HAP-1 (cell line): ENCODE measurements at regions not wholly inside any gene's neighbourhood (a gene's known extent, or its start where the extent isn't known, plus 50 kb on each side); places are given as distances from the start of the nearest gene placed in this dataset.

Experiments used
- DNase-seq, 2 experiments: peaks; one replicate each; pipeline ENCODE4 v3.0.0-alpha.2; 2016 to 2020; ENCODE audit warnings: low spot score in 2 of 2
- H3K27me3 ChIP-seq: fragments of 250-450 bp; sonication (Bioruptor Pico); 2 replicates; pipeline ENCODE4 v1.5.1; 2020; ENCODE audit warnings: low read depth, mild to moderate bottlenecking, moderate library complexity
- H3K36me3 ChIP-seq: fragments of 250-450 bp; sonication (Bioruptor Pico); replicated peaks from 2 replicates; pipeline ENCODE4 v1.5.1; 2020; ENCODE audit warnings: mild to moderate bottlenecking
- H3K4me1 ChIP-seq: fragments of 250-450 bp; sonication (Bioruptor Pico); 2 replicates; pipeline ENCODE4 v1.5.1; 2020; ENCODE audit warnings: mild to moderate bottlenecking
- H3K4me3 ChIP-seq: fragments of 250-450 bp; sonication (Bioruptor Pico); 2 replicates; pipeline ENCODE4 v1.5.1; 2020; ENCODE audit warnings: mild to moderate bottlenecking, moderate library complexity
- H3K9me3 ChIP-seq: fragments of 250-450 bp; sonication (Bioruptor Pico); 2 replicates; pipeline ENCODE4 v1.5.1; 2020; ENCODE audit warnings: mild to moderate bottlenecking, moderate library complexity
- in situ Hi-C: fragments of 300-500 bp; cut with MboI; formaldehyde crosslinking; loops from 3 replicates; pipeline ENCODE4 v1.14.3; 2020; ENCODE audit warnings: low sequenced_read_pairs, inconsistent platforms, mixed read lengths

DNA sequence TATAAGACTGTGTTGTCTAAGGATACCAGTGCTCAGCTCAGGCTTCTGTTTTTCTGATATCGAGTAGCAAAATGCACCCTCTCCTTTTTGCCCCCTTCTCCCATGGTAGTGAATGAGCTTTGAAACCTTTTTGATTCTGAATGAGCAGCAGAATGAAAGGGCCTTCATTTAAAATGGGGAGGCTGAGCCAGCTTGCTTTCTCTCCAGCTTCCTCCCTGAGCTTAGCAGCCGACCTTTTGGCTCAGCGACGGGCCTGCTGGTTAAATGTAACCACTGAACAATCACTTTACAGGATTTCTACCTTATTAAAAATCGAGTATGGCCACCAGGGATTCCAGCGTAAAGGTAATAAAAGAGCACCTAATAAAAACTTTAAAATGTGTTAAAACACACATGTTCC, 133.7 kb upstream of the SPACA1 start:
- H3K4me3 ChIP-seq, result no peak overlapping the region

DNA sequence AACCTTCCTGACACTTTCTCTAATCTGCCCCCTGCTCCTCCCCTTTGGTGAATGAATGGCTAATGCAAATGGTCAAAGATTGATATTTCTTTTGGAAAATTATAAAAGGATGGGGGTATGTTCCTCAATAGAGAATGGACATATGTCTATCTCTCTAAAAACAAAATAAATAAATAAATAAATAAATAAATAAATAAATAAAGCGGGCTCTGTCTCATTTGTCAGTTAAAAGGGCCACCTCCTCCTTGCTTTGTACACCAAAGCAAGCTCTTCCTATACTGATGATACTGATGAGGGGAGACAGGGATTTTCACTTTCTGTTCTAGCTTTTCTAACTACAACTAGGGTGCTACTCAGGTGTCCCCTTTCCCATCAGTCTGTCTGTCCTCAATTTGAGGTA, 135.5 kb upstream of the SPACA1 start:
- Histone ChIP-seq H3K27me3 (no peaks in the 10 kb centered on the region), H3K4me3 (no peak overlapping the region), H3K4me1 (no peaks in the 10 kb centered on the region; the same call in 1 of the 2 replicates), H3K9me3 (no peaks in the 10 kb centered on the region), H3K36me3 (no peaks in the 10 kb centered on the region)
- in situ Hi-C loops, result no loop called here
- DNase-seq, result no peak

More for the DNA sequence above, 133.7 kb upstream of the SPACA1 start:
- DNase-seq, result no peak
- in situ Hi-C loops, result no loop called here
- H3K27me3 ChIP-seq, result no peaks in the 10 kb centered on the region
- no peaks in the 10 kb centered on the region for H3K9me3 ChIP-seq
- no peaks in the 10 kb centered on the region for H3K36me3 ChIP-seq
- peaks cover 9% of the 10 kb centered on the region for H3K4me1 ChIP-seq

DNA sequence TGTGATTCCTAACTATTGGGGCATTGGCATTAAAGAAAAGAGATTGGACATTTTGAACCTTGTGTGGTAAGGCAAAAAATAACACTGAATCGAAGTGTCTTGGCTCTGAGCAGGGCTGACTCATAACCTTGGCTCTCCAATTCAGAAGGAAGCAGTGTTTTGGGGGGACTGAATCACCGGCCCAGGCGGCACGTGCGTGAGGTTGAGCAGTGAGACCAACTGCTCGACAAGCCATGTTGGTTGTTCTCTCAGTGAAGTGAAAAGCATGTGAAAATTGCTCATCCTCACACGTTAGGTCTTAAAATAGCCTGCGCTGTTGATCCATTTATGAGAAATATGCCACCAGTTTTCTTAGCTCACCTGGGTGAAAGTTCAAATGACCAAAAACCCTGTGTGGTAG, 137.8 kb upstream of the SPACA1 start:
- DNase-seq, result no peak
- in situ Hi-C loops, result no loop called here

DNA sequence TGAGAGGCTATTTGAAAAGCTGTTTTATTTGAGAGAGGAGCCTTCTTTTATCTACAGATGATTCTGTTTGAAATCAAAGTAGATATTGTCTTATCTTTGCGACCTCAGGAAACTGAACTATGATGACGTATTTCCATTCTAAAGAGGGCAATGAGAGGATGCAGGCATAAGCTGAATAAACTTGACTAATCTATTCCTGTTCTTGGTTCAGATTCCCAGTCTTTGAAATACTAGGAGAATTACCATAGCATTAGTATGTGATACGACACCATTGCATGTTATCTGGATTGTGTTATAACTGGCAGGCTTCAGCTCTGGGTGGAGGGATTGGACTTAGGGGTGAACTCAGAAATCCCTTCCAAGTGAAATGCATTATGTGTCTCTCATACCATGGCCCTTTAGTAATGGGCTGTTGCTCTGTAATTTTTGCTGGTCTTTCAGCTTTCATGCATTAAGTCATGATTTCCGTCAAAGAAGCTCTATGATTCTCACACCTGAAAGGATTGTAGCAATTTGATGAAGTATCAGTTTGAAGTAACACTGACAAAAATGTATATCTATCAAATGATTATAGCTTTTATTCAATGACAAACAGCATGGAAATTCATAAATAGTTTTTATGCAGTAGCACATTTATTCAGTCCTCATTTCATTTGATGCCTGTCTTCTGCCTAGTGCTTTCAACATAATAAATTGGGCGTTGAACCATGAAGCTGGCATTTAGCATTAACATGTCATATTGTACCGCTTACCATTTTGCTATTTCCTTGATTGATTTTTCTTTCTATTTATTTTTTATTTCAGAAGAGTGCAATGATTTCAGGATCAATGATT, 138.4 kb upstream of the SPACA1 start:
- H3K9me3 ChIP-seq, result no peaks in the 10 kb centered on the region
- peaks cover 18% of the 10 kb centered on the region for H3K4me1 ChIP-seq
- in situ Hi-C loops, result no loop called here
- no peak for DNase-seq
- no peaks in the 10 kb centered on the region for H3K36me3 ChIP-seq
- no peaks in the 10 kb centered on the region for H3K27me3 ChIP-seq
- H3K4me3 ChIP-seq, result no peak overlapping the region

More for the DNA sequence above, 137.8 kb upstream of the SPACA1 start:
- H3K4me3 ChIP-seq, result no peak overlapping the region
- peaks cover 13% of the 10 kb centered on the region for H3K4me1 ChIP-seq
- no peaks in the 10 kb centered on the region for H3K9me3 ChIP-seq
- H3K27me3 ChIP-seq, result no peaks in the 10 kb centered on the region
- H3K36me3 ChIP-seq, result no peaks in the 10 kb centered on the region

DNA sequence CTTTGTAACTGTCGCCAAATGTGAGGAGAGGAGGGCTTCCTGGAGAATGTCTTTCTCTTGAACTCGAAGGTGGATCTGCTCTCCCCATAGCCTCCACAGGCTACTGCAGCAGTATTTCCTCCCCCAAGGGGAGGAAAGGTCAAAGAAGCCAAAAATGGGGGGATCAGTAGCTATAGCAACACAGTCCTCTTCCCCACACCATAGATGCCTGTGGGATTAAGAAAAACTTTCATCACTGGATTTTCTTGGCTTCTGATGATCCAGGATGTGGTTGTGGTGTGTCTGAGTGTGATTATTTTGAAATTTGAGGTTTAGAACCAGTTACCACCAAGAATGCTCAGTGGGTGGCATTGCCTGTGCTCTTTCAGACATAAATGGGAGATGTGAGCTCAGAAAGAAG, 140.1 kb upstream of the SPACA1 start:
- Histone ChIP-seq H3K36me3 (no peaks in the 10 kb centered on the region), H3K4me1 (peaks cover 24% of the 10 kb centered on the region), H3K4me3 (no peak overlapping the region), H3K9me3 (no peaks in the 10 kb centered on the region), H3K27me3 (no peaks in the 10 kb centered on the region)
- DNase-seq, result no peak
- in situ Hi-C loops, result no loop called here

DNA sequence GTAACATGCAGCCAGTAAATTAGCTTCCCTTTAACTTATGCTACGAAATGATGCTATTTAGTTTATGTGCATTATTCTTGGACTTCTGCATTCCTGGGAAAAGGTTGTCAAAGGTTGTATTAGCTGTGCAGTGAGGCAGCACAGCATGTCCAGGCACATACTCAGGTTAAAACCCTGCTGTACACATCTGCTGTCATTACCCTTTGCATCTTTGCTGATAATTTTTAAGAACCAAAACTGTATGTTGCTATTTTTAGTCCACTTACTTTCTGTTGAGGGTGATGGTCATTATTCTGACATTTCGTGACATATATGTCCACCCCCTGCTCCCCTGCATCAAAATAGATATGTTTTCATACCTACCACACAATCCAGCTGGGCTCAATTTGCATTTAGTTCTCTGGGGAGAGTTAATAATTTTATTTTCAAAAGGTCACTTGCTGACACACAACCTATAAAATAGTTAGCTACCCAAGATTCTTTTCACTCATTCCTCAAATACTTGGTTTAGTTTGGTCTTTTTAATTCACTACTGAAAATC, 142.5 kb upstream of the SPACA1 start:
- Histone ChIP-seq H3K4me3 (no peak overlapping the region), H3K9me3 (no peaks in the 10 kb centered on the region), H3K36me3 (no peaks in the 10 kb centered on the region), H3K27me3 (no peaks in the 10 kb centered on the region), H3K4me1 (peaks cover 24% of the 10 kb centered on the region)
- in situ Hi-C loops, result no loop called here
- DNase-seq, result no peak

DNA sequence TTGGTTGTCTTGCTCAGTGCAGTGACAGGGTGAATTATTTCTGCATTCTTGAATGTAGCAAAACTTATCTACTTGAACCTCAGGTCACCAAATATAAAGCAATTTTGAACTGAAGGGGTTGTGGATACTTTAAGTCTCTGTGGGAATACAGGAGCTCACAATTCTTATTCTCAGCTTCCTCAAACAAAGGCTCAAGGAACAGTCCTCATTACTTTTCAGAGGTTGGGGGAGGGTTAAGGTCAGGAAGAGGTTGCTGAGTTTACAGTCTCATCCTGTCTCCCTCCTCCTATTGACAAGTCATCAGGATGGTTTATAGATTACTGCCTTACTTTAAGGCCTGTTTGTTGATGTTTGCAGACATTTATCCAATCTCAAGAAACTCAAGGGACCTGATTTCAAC, 143.6 kb upstream of the SPACA1 start:
- no peaks in the 10 kb centered on the region for H3K27me3 ChIP-seq
- H3K4me1 ChIP-seq, result peaks cover 24% of the 10 kb centered on the region
- DNase-seq, result peak in 1 of 2 experiments; percentile 45
- H3K9me3 ChIP-seq, result no peaks in the 10 kb centered on the region
- H3K36me3 ChIP-seq, result no peaks in the 10 kb centered on the region
- in situ Hi-C loops, result no loop called here
- H3K4me3 ChIP-seq, result no peak overlapping the region

DNA sequence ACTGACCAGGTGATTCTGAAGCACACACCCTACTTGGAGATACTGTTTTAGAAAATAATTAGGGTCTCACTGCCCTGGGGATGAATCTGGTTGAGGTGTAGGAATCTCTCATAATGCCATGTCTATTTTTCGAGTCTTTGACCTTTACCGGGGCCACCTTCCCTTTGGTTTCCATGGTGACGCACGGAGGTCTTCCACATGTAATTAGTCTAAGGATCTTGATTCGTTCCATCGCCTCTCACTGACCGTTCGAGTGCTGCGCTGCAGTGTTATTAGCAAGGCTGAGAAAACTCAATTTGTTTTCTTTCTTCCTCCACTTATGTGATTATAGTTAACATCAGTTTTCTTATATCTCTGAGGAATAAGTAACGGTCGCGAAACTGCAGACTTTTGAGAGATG, 144.3 kb upstream of the SPACA1 start:
- no peak overlapping the region for H3K4me3 ChIP-seq
- in situ Hi-C loops, result no loop called here
- H3K27me3 ChIP-seq, result no peaks in the 10 kb centered on the region
- DNase-seq, result peak in 1 of 2 experiments; percentile 22
- no peaks in the 10 kb centered on the region for H3K9me3 ChIP-seq
- H3K36me3 ChIP-seq, result no peaks in the 10 kb centered on the region
- H3K4me1 ChIP-seq, result peaks cover 24% of the 10 kb centered on the region

DNA sequence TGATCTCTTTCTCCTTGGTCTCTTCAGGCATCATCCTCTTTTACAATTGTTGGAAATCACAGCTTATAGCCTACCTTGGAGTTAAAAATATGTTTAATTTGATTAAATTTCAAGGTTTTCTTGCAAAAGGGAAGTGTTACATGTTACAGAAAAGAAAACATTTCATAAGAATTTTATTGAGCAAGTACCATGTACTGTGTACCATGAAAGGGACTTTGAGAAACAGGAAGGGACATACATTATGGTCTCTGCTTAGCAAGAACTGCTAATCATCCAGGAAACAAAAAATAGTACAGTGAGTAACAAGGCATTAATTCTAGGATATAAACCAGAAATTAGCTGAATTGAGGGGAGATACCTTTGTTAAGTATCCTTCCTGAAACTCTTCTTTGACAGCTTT, 145.3 kb upstream of the SPACA1 start:
- Histone ChIP-seq H3K27me3 (no peaks in the 10 kb centered on the region), H3K9me3 (no peaks in the 10 kb centered on the region), H3K4me3 (no peak overlapping the region), H3K4me1 (peaks cover 24% of the 10 kb centered on the region), H3K36me3 (no peaks in the 10 kb centered on the region)
- no peak for DNase-seq
- in situ Hi-C loops, result no loop called here

DNA sequence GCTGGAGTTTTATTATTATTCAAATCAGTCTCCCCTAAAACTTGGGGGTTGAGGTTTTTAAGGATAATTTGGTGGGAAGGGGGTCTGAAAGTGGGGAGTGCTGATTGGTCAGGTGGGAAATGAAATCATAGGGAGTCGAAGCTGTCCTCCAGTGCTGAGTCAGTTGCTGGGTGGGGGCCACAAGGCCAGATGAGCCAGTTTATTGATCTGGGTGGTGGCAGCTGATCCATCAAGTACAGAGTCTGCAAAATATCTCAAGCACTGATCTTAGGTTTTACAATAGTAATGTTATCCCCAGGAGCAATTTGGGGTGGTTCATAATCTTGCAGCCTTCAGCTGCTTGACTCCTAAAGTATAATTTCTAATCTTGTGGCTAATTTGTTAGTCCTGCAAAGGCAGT, 146.0 kb upstream of the SPACA1 start:
- Histone ChIP-seq H3K36me3 (no peaks in the 10 kb centered on the region), H3K9me3 (no peaks in the 10 kb centered on the region), H3K4me3 (no peak overlapping the region), H3K27me3 (no peaks in the 10 kb centered on the region), H3K4me1 (peaks cover 24% of the 10 kb centered on the region)
- in situ Hi-C loops, result no loop called here
- no peak for DNase-seq

DNA sequence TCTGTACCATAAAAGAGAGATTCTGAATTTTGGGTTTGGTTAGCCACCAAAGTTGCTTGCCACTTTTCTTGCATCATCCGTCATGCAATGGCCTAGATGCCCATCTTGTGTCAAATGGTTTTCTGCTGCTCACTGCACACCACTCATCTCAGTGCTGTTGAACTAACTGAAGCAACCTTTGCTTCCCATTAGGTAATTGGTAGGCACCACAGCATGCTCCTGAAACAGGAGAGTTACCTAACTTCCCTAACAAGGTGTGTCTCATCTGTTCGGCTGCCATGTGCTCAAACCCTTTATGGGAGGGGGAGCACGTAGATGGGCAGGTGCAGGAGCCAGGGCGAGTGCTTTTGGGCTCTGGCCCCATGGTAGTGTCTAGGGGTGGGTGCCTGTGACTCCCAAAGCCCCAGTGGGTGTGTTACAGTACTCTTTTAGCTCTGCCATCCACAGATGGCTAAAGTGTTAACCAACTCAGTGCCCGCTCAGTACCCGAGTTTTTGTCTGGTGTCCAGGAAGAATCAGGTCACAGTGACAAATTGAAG, 147.4 kb upstream of the SPACA1 start:
- Histone ChIP-seq H3K36me3 (no peaks in the 10 kb centered on the region), H3K4me1 (peaks cover 15% of the 10 kb centered on the region), H3K27me3 (no peaks in the 10 kb centered on the region), H3K4me3 (no peak overlapping the region), H3K9me3 (no peaks in the 10 kb centered on the region)
- in situ Hi-C loops, result no loop called here
- DNase-seq, result no peak

DNA sequence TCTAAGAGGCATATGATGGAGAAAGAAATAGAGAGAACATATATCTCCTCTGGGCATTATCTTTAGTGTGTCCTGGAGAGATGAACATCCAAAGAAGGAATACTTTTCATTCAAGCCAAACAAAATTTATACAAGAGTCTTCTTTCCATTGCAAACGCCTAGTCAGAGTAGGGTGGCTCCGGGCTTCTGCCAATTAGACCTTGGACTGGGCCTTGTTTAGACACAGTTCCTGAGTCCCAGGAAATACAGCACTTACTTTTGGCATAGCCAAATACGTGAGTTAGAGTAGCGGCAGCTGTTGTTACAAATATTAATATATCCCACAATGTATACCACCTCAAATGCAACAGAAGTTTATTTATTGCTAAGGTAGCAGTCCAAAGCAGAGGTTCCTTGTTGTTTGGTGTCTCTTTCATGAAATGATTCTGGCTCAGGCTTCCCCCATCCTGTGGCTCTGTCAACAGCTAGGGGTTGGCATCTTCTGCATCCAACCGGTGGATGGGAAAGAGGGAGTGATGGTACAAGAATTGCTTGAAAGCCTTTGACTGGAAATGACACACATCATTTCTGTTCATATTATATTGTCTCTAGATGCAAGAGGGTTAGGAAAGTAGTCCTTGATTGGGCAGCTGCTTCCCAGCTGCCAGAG, 148.0 kb upstream of the SPACA1 start:
- H3K9me3 ChIP-seq, result no peaks in the 10 kb centered on the region
- no peaks in the 10 kb centered on the region for H3K27me3 ChIP-seq
- H3K4me1 ChIP-seq, result peaks cover 9% of the 10 kb centered on the region
- H3K4me3 ChIP-seq, result no peak overlapping the region
- DNase-seq, result no peak
- in situ Hi-C loops, result no loop called here
- H3K36me3 ChIP-seq, result no peaks in the 10 kb centered on the region

DNA sequence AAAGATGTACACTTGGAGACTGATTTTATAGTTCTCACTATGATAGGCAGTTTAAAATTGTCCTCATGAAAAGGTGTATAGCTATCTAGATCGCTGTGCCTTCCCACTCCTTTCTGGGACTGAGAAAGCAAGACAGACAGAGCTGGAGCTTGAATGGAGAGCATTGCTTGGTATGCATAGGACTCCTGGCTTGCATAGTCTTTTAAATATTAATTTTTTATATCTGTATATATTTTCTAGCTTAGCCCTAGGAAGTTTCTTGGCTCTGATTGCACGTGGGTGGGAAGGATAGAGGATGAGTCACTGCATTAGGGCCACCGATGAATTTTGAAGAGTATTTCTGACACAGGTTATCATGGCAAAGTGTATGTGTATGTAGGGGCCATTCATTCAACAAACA, 150.0 kb upstream of the SPACA1 start:
- Histone ChIP-seq H3K4me3 (no peak overlapping the region), H3K4me1 (no peaks in the 10 kb centered on the region; the same call in 1 of the 2 replicates), H3K36me3 (no peaks in the 10 kb centered on the region), H3K27me3 (no peaks in the 10 kb centered on the region), H3K9me3 (no peaks in the 10 kb centered on the region)
- in situ Hi-C loops, result no loop called here
- DNase-seq, result no peak

DNA sequence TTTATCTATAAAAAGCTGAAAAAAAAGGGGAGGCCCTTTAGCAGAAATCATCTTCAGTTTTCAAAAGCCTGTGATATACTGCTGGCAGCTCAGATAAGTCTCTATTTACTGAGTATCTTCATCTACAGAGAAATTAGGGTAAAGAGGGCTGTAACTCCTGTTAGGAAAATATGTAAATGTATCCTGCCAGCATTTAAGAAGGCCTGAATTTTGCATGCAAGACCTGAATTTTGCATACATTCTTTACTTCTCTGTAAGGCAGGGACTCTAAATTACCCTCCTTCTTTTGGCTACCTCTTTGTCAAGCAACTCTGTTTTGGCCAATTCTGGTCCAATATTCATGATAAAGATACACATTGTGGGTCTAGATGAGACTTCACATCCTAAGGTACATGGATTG, 150.6 kb upstream of the SPACA1 start:
- H3K36me3 ChIP-seq, result no peaks in the 10 kb centered on the region
- no peak overlapping the region for H3K4me3 ChIP-seq
- H3K4me1 ChIP-seq, result no peaks in the 10 kb centered on the region; the same call in 1 of the 2 replicates
- H3K27me3 ChIP-seq, result no peaks in the 10 kb centered on the region
- no peak for DNase-seq
- H3K9me3 ChIP-seq, result no peaks in the 10 kb centered on the region
- in situ Hi-C loops, result no loop called here
